Brain pericyte (primary cell): ENCODE measurements at regions not wholly inside any gene's neighbourhood (a gene's known extent, or its start where the extent isn't known, plus 50 kb on each side); places are given as distances from the start of the nearest gene placed in this dataset.
"Not testable (repeated sequence)": the region's sequence is repeated elsewhere in the genome, so short reads cannot be mapped to it uniquely, and the experiment has no call there.

Experiments
- DNase-seq: peaks from one replicate; pipeline ENCODE4 v3.0.0-alpha.2; 2012; ENCODE audit warnings: low read depth, low spot score

GRCh38 chr5:174920906-174921550 lies 196.6 kb downstream of the MSX2 start:
- DNase-seq = no peak

DNA sequence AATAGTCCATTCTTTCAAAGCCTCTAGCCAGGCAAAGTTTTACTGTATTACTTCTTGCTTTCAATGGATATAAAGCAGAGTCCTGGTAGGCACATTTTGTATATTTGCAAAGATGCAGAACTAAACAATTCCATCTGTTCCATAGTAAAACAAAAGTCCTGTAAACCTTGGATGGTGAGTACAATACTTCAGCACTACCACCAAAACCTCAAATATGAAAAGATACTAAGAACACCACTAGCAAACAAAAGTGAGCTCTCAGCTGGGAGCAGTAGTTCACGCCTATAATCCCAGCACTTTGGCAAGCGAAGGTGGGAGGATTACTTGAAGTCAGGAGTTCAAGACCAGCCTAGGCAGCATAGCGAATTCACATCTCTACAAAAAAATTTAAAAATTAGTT lies 195.0 kb downstream of the MSX2 start:
- DNase-seq = no peak

GRCh38 chr5:174918655-174919054 lies 194.3 kb downstream of the MSX2 start:
- DNase-seq = no peak

DNA sequence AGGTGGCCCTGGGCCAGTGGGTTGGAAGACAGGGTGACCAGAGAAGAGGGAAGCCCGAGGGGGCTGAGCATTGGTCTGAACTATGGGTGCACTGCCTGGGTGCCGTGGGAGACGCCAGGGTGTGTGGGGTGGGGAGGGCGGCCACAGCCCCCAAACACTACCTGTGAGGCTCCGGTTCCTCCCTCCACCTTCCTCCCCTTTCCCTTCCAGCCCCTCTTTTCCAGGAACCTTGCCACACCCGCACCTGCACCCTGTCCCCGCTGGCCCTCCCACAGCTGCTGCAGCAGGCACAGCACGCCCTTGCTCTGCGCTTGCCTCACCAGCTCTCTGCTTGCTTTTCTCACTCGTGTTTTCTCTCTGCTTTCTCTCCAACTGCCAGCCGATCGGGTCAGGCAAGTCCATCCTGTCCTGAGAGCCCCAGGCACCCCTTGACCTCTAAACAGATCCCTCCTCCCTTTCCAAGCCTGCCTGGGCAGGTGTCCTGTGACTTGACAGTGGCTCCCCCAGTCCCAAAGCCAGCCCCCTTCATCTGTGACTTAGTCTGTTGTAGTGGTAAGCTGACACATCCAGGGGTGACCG lies 193.7 kb downstream of the MSX2 start:
- DNase-seq = no peak

DNA sequence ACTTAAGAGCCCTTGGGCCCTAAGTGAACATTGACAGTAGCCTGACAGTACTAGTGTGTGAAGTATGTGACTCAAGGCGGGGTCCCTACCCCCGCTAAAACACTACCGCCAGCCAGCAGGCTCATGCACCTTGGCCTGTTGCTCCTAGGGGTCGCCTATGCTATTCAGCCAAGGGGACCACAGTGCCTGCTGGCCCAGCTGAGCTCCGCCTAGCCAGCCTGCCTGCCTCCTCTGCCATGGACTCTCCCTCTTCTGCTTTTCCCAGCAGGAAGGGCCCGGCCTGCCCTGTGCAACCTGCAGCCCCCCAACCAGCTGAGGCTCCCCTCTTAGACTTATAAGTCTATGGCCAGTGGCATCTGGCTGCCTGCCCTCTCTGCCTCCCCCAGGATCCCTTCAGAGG lies 193.1 kb downstream of the MSX2 start:
- DNase-seq = not testable (repeated sequence)

DNA sequence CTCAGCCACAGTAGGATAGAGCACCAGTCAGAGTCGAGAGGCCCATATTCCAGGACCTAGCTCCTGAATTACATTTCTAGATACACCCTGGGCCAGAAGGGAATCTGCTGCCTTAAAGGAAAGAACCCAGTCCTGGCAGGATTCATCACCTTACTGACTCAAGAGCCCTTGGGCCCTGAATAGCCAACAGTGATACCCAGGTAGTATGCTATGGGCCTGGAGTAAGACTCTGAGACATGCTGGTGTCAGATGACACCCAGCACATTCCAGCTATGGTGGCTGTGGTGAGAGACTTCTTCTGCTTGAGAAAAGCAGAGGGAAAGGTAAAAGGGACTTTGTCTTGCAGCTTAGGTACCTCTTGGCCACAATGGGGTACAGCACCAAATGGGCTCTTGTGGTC lies 192.5 kb downstream of the MSX2 start:
- DNase-seq = not testable (repeated sequence)

DNA sequence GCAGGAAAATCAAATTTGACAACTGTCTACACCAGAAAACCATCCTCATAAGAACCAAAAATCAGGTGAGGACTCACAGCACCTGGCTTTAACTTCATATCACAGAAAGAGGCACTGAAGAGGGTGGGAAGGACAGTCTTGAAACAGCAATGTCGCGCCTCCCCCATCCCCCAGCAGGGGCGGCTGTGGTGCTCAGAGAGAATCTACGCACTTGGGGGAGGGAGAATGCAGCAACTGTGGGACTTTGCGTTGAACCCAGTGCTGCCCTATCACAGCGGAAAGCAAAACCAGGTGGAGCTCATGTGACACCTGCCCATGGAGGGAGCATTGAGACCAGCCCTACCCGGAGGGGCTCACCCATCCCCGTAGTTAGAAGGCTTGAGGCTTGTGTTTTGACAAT lies 191.8 kb downstream of the MSX2 start:
- no peak for DNase-seq

DNA sequence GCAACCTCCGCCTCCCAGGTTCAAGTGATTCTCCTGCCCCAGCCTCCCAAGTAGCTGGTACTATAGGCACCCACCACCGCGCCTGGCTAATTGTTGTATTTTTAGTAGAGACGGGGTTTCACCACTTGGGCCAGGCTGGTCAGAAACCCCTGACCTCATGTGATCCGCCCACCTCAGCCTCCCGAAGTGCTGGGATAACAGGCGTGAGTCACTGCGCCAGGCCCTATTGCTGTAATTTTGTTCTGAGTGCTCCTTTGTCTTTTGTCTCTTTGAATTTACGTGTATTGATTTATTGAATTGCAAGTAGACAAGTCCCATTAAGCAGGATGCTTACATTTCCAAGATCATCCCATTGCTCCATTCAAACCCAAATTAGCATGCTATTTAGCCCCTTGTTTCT lies 186.7 kb downstream of the MSX2 start:
- no peak for DNase-seq

DNA sequence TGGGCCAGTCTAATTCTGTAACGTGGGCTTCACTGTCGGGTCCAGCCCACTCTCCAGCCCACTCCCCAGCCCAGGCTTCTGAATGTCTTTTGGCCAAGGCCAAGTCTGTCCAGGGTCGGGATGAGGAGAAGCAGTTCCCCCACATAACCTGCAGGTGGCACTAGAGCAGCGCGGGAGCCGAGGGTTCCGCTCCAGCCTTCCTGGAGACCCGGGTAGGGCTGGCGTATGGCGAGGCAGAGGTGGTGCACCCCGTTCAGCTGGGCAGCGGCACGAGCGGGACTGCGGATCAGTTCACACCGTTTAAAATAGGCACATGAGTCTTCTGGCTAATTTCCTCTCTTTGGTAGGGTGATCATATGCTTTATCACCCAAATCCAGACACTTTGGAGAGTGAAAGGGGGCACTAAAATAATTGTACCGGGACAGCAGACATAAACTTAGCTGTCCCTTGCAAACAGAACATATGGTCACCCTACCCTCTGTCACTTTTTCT lies 185.9 kb downstream of the MSX2 start:
- peak; percentile 7 for DNase-seq

DNA sequence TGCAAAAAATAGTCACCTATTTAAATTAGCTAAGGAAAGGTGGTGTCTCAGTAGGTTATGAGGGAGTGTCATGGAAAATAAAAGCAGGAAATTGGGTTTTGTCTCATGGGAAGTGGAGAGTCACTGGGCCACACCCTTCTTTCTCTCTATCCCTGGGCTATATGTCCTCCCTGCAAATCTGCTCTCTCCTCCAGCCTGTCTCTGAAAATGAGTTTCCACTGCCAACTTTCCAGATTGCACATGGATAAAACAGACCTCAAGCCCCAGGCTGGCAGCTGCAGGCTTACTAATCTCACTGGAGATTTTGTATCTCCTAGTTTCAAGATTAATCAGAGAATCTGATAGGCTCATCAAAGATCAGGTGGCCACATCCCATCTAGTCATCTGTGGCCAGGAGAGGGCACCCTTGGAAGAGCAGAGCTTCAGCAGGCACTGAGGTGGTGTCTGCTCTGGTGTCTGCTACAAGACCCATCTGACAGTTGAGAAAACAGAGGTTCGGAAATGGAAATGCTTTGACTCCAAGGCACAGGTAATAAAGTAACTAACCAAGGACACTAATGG lies 178.9 kb downstream of the MSX2 start:
- DNase-seq = no peak

GRCh38 chr5:174901336-174901735 lies 177.0 kb downstream of the MSX2 start:
- no peak for DNase-seq

- no peak for DNase-seq
Observed at GRCh38 chr5:174900240-174900865, 176.0 kb downstream of the MSX2 start.

- DNase-seq = no peak
Observed at GRCh38 chr5:174897281-174897950, 173.0 kb downstream of the MSX2 start.

DNA sequence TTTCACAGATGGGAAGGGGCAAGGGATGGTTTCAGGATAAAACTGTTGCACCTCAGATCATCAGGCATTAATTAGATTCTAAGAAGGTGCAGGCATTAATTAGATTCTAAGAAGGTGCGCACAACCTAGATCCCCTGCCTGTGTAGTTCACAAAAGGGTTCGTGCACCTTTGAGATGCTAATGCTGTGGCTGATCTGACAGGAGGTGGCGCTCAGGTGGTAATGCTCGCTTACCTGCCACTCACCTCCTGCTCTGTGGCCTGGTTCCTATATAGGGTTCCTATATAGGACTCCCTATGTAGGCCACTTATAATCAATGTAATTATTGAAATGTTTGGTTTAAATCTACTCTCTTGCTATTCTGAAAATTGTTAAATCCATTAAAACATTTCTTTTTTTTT lies 171.0 kb downstream of the MSX2 start:
- no peak for DNase-seq

DNA sequence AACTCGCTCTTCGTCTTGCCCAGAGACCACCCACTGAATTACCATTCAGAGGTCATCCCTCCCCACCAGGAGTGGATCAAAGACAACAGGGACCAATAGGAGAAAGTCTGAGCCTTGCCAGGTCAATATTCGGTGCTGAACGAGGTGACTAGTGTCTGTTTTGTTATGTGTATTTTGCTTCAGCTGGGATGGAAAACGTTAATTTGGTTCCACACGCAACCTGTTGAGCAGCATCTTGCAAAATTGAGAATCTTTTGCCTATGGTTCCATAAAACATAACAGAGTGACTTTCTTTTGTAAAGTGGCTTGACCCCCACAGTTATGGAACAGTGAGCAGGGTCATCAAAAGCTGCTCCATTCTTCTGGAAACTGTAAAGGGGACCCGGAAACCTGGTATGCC lies 168.4 kb downstream of the MSX2 start:
- DNase-seq = no peak

GRCh38 chr5:174880412-174881200 lies 156.2 kb downstream of the MSX2 start:
- DNase-seq = not testable (repeated sequence)

GRCh38 chr5:174877987-174878386 lies 153.6 kb downstream of the MSX2 start:
- DNase-seq = no peak

DNA sequence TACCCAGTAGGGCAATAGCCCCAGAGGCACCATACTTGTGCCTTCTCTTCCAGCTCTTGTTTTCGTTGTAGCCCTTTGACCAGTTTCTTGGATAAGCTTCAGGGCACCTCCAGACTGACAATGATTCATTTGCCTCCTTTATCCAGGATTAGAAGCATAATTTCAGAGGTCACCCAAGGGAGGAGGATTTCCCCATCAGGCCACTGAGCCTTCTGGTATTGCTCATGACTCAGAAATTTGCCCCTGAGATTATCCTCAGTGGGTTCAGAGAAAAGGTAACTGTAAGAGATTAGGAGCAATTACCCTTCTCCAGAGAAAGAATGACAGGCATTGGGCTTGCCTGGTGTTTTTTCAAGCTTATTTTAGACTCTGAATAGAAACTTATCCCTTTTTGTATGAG lies 147.9 kb downstream of the MSX2 start:
- no peak for DNase-seq

- no peak for DNase-seq
Observed at GRCh38 chr5:174852143-174852542, 127.8 kb downstream of the MSX2 start.

DNA sequence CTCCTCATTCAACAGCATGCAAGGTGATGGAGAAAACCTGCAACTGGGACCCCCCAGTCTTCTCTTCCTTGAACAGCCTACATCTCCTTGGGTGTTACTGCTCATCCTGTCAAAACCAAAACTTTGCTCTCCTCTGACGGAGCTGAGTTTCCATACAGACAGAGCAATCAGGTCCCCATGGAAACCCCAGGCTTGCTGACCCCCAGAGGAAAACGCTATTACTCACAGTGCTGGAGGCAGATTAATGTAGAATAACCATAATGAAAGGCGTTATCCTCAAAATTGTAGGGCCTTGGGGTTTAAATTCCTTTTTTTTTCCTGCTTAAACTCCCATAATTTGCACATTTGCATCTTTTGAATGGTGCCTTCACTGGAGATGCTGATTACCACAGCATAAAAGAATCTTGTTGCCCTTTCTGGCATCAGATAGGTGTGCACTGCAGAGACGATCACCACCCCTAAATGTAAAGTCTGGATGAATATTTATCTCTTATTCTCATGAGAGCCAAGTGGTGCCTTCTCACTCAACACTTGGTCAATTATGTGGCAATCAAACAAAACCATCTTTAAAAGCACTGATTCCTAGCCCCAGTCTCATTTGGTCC lies 126.3 kb downstream of the MSX2 start:
- DNase-seq = no peak

GRCh38 chr5:174849426-174849825 lies 125.0 kb downstream of the MSX2 start:
- no peak for DNase-seq
